Adrenal gland (tissue), 5 donors: ENCODE measurements at regions not wholly inside any gene's neighbourhood (a gene's known extent, or its start where the extent isn't known, plus 50 kb on each side); places are given as distances from the start of the nearest gene placed in this dataset.

Source experiments
- CTCF ChIP-seq, 6 experiments: fragments of 450-650 bp in 4 of 6; fragments of 200-600 bp in 2 of 6; sonication (generic) in 1 of 6; IDR thresholded peaks; 1 replicate in 5 of 6; 2 replicates in 1 of 6; pipeline versions ENCODE4 v1.5.1 to v1.8.0; 2016 to 2021; ENCODE audit warnings: antibody characterized with exemption in 6 of 6, mild to moderate bottlenecking in 2 of 6, moderate library complexity in 1 of 6
- POLR2A ChIP-seq, 2 donors: fragments of 450-650 bp; IDR thresholded peaks; one replicate each; pipeline ENCODE4 v1.6.1; 2017; ENCODE audit warnings: antibody characterized with exemption in 2 of 2, mild to moderate bottlenecking in 2 of 2, moderate library complexity in 1 of 2
- donor health status: DM: no; HTN: no; CAD: no.

DNA sequence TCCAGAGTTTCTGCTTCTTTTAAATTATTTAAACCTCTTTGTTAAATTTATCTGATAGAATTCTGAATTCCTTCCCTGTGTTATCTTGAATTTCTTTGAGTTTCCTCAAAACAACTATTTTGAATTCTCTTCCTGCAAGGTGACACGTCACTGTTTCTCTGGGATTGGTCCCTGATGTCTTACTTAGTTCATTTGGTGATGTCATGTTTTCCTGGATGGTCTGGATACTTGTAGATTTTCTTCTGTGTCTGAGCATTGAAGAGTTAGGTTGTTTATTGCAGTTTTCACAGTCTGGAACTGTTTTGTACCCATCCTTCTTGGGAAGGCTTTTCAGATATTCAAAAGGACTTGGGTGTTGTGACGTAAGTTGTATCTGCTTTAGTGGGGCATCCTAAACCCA, 172.3 kb upstream of the KCNJ3 start:
- no peak for TF ChIP-seq POLR2A (IDR thresholded peaks at IDR 0.05)
- TF ChIP-seq CTCF (IDR thresholded peaks at IDR 0.05), result no peak
